Upper lobe of right lung (tissue), 1 donor: ENCODE measurements at regions not wholly inside any gene's neighbourhood (a gene's known extent, or its start where the extent isn't known, plus 50 kb on each side); places are given as distances from the start of the nearest gene placed in this dataset.
"Not testable (repeated sequence)": the region's sequence is repeated elsewhere in the genome, so short reads cannot be mapped to it uniquely, and the experiment has no call there.

Experiments
- ATAC-seq: fragments of 200-7000 bp; cut with Tn5 transposase; one replicate; pipeline ENCODE4 v1.9.1; 2020; ENCODE audit warnings: mild to moderate bottlenecking, moderate library complexity
- DNase-seq: peaks from one replicate; pipeline ENCODE4 v3.0.0-alpha.2; 2020
- H3K27ac ChIP-seq: fragments of 200-600 bp; one replicate; pipeline ENCODE4 v1.8.0; 2022
- H3K27me3 ChIP-seq: fragments of 200-600 bp; one replicate; pipeline ENCODE4 v1.8.0; 2022; ENCODE audit warnings: mild to moderate bottlenecking
- H3K36me3 ChIP-seq: fragments of 200-600 bp; one replicate; pipeline ENCODE4 v1.8.0; 2022
- H3K4me1 ChIP-seq: fragments of 200-600 bp; one replicate; pipeline ENCODE4 v1.8.0; 2022
- H3K4me3 ChIP-seq: fragments of 200-600 bp; one replicate; pipeline ENCODE4 v1.8.0; 2022; ENCODE audit warnings: mild to moderate bottlenecking
- H3K9me3 ChIP-seq: fragments of 200-600 bp; one replicate; pipeline ENCODE4 v1.8.0; 2022
- intact Hi-C: fragments of 100-400 bp; cut with DNase I; formaldehyde crosslinking; loops from one replicate; pipeline ENCODE4 v1.11.0; 2022
- TF ChIP-seq, protein P1 (sequence below): fragments of 200-600 bp; IDR thresholded peaks from one replicate; pipeline ENCODE4 v1.8.0; 2022; ENCODE audit warnings: antibody characterized with exemption
- donor health status: DM: no; HTN: yes; CAD: no; lungs with severe emphysema.

DNA sequence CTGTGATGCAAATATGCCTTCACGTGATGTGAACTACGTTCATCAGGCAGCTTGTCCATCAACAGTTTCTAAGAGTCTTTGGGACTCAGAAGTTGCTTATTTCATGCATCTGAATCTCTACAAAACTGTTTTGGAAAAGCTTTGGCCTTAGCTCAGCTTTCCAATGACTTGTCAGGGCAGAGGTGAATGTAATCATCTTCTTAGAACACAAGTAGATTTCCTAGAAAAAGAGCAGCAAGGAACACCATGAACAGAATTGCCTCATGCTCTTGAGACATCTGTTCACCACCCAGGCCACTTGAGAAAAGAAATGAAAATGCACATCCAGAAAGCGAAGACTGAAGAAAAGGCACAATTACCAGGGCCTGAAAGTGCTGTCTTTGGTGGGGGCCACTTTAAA is 105.8 kb upstream of the PDHA1 start:
- Histone ChIP-seq H3K36me3 (no peaks in the 10 kb centered on the region), H3K4me1 (no peaks in the 10 kb centered on the region), H3K27me3 (no peaks in the 10 kb centered on the region), H3K9me3 (no peaks in the 10 kb centered on the region), H3K27ac (no peak overlapping the region), H3K4me3 (no peak overlapping the region)
- TF ChIP-seq, protein P1, sequence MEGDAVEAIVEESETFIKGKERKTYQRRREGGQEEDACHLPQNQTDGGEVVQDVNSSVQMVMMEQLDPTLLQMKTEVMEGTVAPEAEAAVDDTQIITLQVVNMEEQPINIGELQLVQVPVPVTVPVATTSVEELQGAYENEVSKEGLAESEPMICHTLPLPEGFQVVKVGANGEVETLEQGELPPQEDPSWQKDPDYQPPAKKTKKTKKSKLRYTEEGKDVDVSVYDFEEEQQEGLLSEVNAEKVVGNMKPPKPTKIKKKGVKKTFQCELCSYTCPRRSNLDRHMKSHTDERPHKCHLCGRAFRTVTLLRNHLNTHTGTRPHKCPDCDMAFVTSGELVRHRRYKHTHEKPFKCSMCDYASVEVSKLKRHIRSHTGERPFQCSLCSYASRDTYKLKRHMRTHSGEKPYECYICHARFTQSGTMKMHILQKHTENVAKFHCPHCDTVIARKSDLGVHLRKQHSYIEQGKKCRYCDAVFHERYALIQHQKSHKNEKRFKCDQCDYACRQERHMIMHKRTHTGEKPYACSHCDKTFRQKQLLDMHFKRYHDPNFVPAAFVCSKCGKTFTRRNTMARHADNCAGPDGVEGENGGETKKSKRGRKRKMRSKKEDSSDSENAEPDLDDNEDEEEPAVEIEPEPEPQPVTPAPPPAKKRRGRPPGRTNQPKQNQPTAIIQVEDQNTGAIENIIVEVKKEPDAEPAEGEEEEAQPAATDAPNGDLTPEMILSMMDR = no peak
- DNase-seq (no peak), ATAC-seq (no peak)
- intact Hi-C loops = no loop called here

DNA sequence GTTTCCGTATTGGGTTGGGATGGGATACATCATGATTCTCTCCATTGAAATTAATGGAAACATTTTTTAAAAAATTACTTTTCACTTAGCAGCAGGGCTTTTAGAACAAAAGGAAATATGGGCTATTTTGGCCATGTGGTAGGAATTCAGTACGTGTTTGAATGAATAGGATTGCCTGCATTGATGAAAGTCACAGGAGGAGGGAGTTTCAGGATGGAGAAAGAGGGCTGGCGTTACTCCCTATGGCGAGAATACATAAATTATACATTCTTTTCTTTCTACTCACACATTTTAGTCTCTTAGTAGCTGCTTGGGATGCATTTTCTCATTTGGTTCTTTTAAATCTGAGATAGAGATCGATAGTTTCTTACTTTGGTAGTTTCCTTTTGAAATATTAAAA is 100.3 kb upstream of the PDHA1 start:
- intact Hi-C loops = no loop called here
- Histone ChIP-seq H3K27me3 (no peaks in the 10 kb centered on the region), H3K27ac (no peak overlapping the region), H3K4me1 (no peaks in the 10 kb centered on the region), H3K36me3 (no peaks in the 10 kb centered on the region), H3K9me3 (no peaks in the 10 kb centered on the region), H3K4me3 (no peak overlapping the region)
- ATAC-seq (no peak), DNase-seq (no peak)
- TF ChIP-seq, protein P1 = no peak

DNA sequence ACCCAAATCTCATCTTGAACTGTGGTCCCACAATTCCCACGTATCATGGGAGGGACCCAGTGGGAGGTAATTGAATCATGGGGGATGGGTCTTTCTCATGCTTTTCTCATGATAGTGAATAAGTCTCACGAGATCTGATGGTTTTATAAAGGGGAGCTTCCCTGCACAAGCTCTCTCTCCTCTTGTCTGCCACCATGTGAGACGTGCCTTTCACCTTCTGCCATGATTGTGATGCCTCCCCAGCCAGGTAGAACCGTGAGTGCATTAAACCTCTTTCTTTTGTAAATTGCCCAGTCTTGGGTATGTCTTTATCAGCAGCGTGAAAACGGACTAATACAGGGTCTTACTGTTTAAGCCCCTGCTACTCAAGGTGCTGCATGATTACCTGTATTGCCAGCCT is 98.8 kb upstream of the PDHA1 start:
- ATAC-seq, H3K27ac ChIP-seq, DNase-seq, H3K27me3 ChIP-seq, H3K4me3 ChIP-seq, H3K9me3 ChIP-seq, intact Hi-C loops, H3K4me1 ChIP-seq, H3K36me3 ChIP-seq: not testable (repeated sequence)

DNA sequence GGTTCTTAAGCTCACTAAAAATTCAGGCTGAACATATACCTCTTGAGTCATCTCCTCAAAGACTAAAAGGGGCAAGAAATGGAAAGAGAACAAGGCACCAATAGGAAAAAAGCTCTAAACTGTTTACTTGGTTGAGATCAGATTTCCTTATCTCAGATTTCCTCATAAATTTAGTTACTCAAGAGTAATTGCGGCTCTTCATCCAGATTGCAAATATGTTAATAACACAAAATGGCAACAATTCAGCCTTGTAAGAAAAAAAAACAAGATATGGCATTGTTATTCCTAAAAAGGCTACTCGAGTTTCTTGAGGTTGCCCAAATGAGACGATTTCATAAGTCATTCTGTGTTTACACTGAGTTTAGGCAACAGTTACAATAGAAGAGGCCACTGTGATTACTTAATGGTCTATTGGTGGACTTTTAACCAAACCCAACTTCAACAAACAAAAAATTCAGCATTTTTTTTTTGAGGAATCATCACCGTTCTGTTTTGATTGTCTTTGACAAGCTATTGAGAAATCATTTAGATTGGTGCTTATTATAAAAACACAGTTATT is 97.9 kb upstream of the PDHA1 start:
- no peaks in the 10 kb centered on the region for H3K36me3 ChIP-seq
- DNase-seq (no peak), ATAC-seq (no peak)
- intact Hi-C loops = no loop called here
- H3K27ac ChIP-seq = no peak overlapping the region
- H3K27me3 ChIP-seq = no peaks in the 10 kb centered on the region
- no peak overlapping the region for H3K4me3 ChIP-seq
- TF ChIP-seq, protein P1 = no peak
- no peaks in the 10 kb centered on the region for H3K9me3 ChIP-seq
- no peaks in the 10 kb centered on the region for H3K4me1 ChIP-seq

DNA sequence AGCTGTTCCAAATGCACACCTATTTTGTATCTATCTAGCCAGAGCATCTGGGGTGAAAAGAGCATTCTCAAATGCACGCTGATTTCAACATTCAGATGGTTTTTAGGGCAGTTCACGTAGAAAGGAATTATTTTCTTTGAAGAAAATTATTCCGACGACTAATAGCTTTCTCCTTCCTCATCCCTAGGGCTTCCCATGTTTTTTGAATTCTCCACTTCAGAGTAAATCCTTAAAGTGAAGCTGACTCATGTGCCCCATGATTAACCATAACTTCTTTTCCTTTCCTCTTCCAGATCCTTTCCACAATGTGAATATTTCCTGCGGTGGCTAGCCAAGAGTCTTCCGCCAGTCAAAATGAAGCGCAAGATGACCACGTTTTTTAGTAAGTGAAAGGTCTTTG is 86.7 kb upstream of the PDHA1 start:
- no peak for DNase-seq
- TF ChIP-seq, protein P1 = no peak
- no peaks in the 10 kb centered on the region for H3K36me3 ChIP-seq

DNA sequence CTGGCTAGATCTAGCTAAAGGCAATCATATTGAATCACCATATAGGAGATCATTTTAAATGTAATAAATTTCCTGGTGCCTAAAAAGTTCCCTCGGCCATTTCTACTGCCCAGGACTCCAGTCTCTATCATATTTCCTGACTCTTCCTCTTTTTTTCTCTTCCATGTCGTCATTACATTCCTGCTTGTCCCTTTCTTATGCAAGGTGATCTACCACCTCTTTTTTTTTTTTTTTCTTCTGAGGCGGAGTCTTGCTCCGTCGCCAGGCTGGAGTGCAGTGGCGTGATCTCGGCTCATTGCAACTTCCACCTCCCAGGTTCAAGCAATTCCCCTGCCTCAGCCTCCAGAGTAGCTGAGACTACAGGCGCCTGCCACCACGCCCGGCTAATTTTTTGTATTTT is 82.7 kb upstream of the PDHA1 start:
- H3K4me1 ChIP-seq, H3K27me3 ChIP-seq, ATAC-seq, H3K4me3 ChIP-seq, intact Hi-C loops, DNase-seq, H3K27ac ChIP-seq, H3K36me3 ChIP-seq, H3K9me3 ChIP-seq: not testable (repeated sequence)

More for the DNA sequence above, 86.7 kb upstream of the PDHA1 start:
- Histone ChIP-seq H3K27ac (no peak overlapping the region), H3K9me3 (no peaks in the 10 kb centered on the region), H3K4me1 (no peaks in the 10 kb centered on the region), H3K4me3 (no peak overlapping the region), H3K27me3 (no peaks in the 10 kb centered on the region)
- ATAC-seq = no peak
- intact Hi-C loops = no loop called here

DNA sequence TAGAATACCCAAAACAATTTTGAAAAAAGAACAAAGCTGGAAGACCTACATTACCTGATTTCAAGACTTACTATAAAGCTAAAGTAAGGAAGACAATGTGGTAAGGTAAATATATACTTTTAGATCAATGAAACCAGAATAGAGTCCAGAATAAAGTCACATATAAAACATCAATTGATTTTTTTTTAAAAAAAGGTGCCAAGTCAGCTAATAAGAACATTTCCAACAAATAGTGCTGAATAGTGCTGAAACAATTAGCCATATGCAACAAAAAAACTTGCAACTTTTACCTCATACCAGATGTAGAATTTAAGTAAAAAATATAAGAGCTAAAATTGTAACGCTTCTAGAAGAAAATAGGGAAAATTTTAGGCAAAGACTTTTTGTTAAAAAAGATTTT is 73.0 kb upstream of the PDHA1 start:
- H3K9me3 ChIP-seq = no peaks in the 10 kb centered on the region
- H3K36me3 ChIP-seq = no peaks in the 10 kb centered on the region
- no peaks in the 10 kb centered on the region for H3K4me1 ChIP-seq
- ATAC-seq (no peak), DNase-seq (no peak)
- no peaks in the 10 kb centered on the region for H3K27me3 ChIP-seq
- TF ChIP-seq, protein P1 = no peak
- intact Hi-C loops = no loop called here
- H3K27ac ChIP-seq = no peak overlapping the region
- no peak overlapping the region for H3K4me3 ChIP-seq
